ENCODE measurements at regions not wholly inside any gene's neighbourhood (a gene's known extent, or its start where the extent isn't known, plus 50 kb on each side); places are given as distances from the start of the nearest gene placed in this dataset.

- TF ChIP-seq CTCF (IDR thresholded peaks at IDR 0.05 in 2 of 3, conservative IDR thresholded peaks at IDR 0.05 in 1 of 3; ENCODE audit: borderline replicate concordance in 1 of 3, insufficient read depth in 1 of 3, low read depth in 2 of 3, low read length in 2 of 3) (no peak), POLR2A (IDR thresholded peaks at IDR 0.05; ENCODE audit: borderline replicate concordance, extremely low read depth, insufficient read depth, insufficient read length) (no peak), POLR2AphosphoS5 (IDR thresholded peaks at IDR 0.05; ENCODE audit: low read depth, low read length) (no peak), EZH2 (IDR thresholded peaks at IDR 0.05) (no peak), JUND (IDR thresholded peaks at IDR 0.05) (no peak), EZH2phosphoT487 (IDR thresholded peaks at IDR 0.05; ENCODE audit: borderline replicate concordance) (no peak), RAD21 (IDR thresholded peaks at IDR 0.05; ENCODE audit: low read depth) (no peak), REST (IDR thresholded peaks at IDR 0.05; ENCODE audit: low read depth) (no peak), CEBPB (IDR thresholded peaks at IDR 0.05; ENCODE audit: low read depth) (no peak), TCF7L2 (IDR thresholded peaks at IDR 0.05; ENCODE audit: borderline replicate concordance, extremely low read depth, insufficient read depth, insufficient read length) (no peak), ZNF274 (IDR thresholded peaks at IDR 0.05; ENCODE audit: low read depth, low read length) (no peak), FOSL1 (IDR thresholded peaks at IDR 0.05; ENCODE audit: low read depth) (no peak)
Measured at GRCh38 chr10:43803791-43804190, 155.1 kb upstream of the ZNF32 start.

All from HCT116 (cell line).